ENCODE measurements at regions not wholly inside any gene's neighbourhood (a gene's known extent, or its start where the extent isn't known, plus 50 kb on each side); places are given as distances from the start of the nearest gene placed in this dataset.

DNA sequence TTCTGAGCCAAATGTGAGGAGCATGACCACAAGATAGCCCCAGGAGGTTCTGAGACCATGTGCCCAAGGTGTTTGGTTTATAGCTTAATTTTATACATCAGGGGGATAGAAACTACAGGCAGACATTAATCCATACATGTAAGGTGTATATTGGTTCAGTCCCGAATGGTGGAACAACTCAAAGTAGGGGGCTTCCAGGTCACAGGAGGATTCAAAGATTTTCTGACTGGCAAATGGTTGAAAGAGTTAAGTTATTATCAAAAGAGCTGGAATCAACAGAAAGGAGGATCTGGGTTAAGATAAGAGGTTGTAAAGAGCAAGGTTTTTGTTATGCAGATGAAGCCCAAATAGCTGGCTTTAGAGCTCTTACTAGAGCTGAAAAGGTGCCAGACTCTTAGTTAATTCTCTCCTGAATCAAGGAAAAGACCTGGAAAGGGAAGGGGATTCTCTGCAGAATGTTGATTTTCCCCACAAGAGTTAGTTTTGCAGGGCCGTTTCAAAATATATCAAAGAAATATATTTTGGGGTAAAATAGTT is 640.0 kb downstream of the IPMK start:
- H3K27me3 Mint-ChIP-seq: no peaks in the 10 kb centered on the region
- H3K27ac Mint-ChIP-seq: no peak overlapping the region
- H3K4me1 Mint-ChIP-seq: no peaks in the 10 kb centered on the region
- H3K4me1 ChIP-seq (ENCODE audit: control insufficient read depth in 2 of 2, insufficient read depth in 2 of 2, low read length in 2 of 2): no peaks in the 10 kb centered on the region
- H2AFZ ChIP-seq (ENCODE audit: insufficient read depth, low read depth, low read length, poor library complexity, severe bottlenecking): no peak overlapping the region
- TF ChIP-seq, protein P1, sequence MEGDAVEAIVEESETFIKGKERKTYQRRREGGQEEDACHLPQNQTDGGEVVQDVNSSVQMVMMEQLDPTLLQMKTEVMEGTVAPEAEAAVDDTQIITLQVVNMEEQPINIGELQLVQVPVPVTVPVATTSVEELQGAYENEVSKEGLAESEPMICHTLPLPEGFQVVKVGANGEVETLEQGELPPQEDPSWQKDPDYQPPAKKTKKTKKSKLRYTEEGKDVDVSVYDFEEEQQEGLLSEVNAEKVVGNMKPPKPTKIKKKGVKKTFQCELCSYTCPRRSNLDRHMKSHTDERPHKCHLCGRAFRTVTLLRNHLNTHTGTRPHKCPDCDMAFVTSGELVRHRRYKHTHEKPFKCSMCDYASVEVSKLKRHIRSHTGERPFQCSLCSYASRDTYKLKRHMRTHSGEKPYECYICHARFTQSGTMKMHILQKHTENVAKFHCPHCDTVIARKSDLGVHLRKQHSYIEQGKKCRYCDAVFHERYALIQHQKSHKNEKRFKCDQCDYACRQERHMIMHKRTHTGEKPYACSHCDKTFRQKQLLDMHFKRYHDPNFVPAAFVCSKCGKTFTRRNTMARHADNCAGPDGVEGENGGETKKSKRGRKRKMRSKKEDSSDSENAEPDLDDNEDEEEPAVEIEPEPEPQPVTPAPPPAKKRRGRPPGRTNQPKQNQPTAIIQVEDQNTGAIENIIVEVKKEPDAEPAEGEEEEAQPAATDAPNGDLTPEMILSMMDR (IDR thresholded peaks at IDR 0.05): no peak
- TF ChIP-seq EZH2 (IDR thresholded peaks at IDR 0.05; ENCODE audit: borderline replicate concordance, insufficient read depth, low read depth, low read length, poor library complexity, severe bottlenecking): no peak
- ChIA-PET CTCF (interaction anchor here (1.1 kb wide), 1 partner anchor 10 kb away, joined by 4 read pairs; no protein-coding TSS in a partner anchor), POLR2A (no interaction called here)
- H3K36me3 ChIP-seq (replicated peaks in 1 of 2; ENCODE audit: control extremely low read depth in 1 of 2, control insufficient read depth in 1 of 2, extremely low read depth in 1 of 2, insufficient read depth in 2 of 2, low read length in 1 of 2): no peaks in the 10 kb centered on the region
- H3K4me3 ChIP-seq (ENCODE audit: control extremely low read depth in 1 of 5, extremely low read depth in 1 of 5, insufficient read depth in 1 of 5, low read depth in 2 of 5, low read length in 4 of 5): no peak overlapping the region
- H3K79me2 ChIP-seq (ENCODE audit: control insufficient read depth, insufficient read depth, low read length): no peaks in the 10 kb centered on the region
- DNase-seq: no peak
- ATAC-seq (ENCODE audit: low read depth): no peak
- no peaks in the 10 kb centered on the region for H3K9me3 Mint-ChIP-seq (ENCODE audit: insufficient read depth)
- no peaks in the 10 kb centered on the region for H3K9me3 ChIP-seq (ENCODE audit: control extremely low read depth in 1 of 3, control insufficient read depth in 2 of 3, insufficient read depth in 1 of 3, low read length in 2 of 3)
- no peaks in the 10 kb centered on the region for H4K20me1 ChIP-seq (ENCODE audit: control insufficient read depth, insufficient read depth, low read length, poor library complexity, severe bottlenecking)
- WGBS (ENCODE audit: insufficient coverage): 50% methylated on average over 1 of the region's 2 CpGs
- H3K9ac ChIP-seq (ENCODE audit: low read length): no peak overlapping the region
- no peaks in the 10 kb centered on the region for H3K27me3 ChIP-seq (replicated peaks in 1 of 4; ENCODE audit: control extremely low read depth in 1 of 4, control insufficient read depth in 3 of 4, insufficient read depth in 4 of 4, low read length in 3 of 4)
- H3K4me3 Mint-ChIP-seq: no peak overlapping the region
- intact Hi-C loops (cut with micrococcal nuclease): no loop called here
- H3K27ac ChIP-seq (ENCODE audit: low read length in 2 of 2): no peak overlapping the region
- no peak overlapping the region for H3K4me2 ChIP-seq (replicated peaks; ENCODE audit: low read depth, low read length, poor library complexity, severe bottlenecking)

DNA sequence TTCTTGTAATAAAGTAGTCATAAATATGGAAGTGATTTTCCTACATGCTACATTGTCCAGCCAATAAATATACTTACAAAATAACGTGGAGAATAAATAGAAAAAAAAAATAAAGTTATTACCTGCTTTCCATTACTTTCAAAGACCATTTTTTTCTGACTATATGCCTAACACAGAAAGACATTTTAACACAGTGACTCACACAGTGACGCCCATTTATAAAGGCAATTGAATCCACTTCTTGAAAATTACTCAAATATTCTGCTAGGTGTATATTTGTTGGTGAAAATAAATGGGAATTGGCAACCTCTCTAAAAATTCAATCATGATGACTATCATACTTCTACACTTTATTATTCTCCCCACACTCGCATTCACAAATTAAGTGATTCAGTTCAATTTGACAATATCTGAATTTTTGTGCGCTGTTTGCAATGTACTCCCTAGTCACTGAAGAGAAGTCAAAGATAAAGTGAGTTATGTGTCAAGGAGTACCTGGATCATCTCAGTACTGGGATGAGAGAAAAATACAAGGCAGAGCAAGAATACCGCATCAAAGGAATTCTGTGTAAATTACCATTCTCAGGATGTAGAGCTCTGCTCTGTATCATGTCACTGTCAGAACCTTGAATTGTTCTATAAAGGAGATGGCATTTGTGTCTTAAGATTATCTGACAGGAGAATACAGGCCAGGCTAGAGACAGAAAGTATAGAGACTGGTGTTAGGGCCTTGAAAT is 642.7 kb downstream of the IPMK start:
- no peaks in the 10 kb centered on the region for H3K9me3 Mint-ChIP-seq (ENCODE audit: insufficient read depth)
- Histone ChIP-seq H3K4me3 (ENCODE audit: control extremely low read depth in 1 of 5, extremely low read depth in 1 of 5, insufficient read depth in 1 of 5, low read depth in 2 of 5, low read length in 4 of 5) (no peak overlapping the region), H3K27me3 (replicated peaks in 1 of 4; ENCODE audit: control extremely low read depth in 1 of 4, control insufficient read depth in 3 of 4, insufficient read depth in 4 of 4, low read length in 3 of 4) (no peaks in the 10 kb centered on the region), H3K36me3 (replicated peaks in 1 of 2; ENCODE audit: control extremely low read depth in 1 of 2, control insufficient read depth in 1 of 2, extremely low read depth in 1 of 2, insufficient read depth in 2 of 2, low read length in 1 of 2) (no peaks in the 10 kb centered on the region), H4K20me1 (ENCODE audit: control insufficient read depth, insufficient read depth, low read length, poor library complexity, severe bottlenecking) (no peaks in the 10 kb centered on the region), H3K4me1 (ENCODE audit: control insufficient read depth in 2 of 2, insufficient read depth in 2 of 2, low read length in 2 of 2) (no peaks in the 10 kb centered on the region), H3K9ac (ENCODE audit: low read length) (no peak overlapping the region), H3K27ac (ENCODE audit: low read length in 2 of 2) (no peak overlapping the region), H3K79me2 (ENCODE audit: control insufficient read depth, insufficient read depth, low read length) (no peaks in the 10 kb centered on the region), H2AFZ (ENCODE audit: insufficient read depth, low read depth, low read length, poor library complexity, severe bottlenecking) (no peak overlapping the region), H3K9me3 (ENCODE audit: control extremely low read depth in 1 of 3, control insufficient read depth in 2 of 3, insufficient read depth in 1 of 3, low read length in 2 of 3) (no peaks in the 10 kb centered on the region), H3K4me2 (replicated peaks; ENCODE audit: low read depth, low read length, poor library complexity, severe bottlenecking) (no peak overlapping the region)
- no peak overlapping the region for H3K4me3 Mint-ChIP-seq
- ChIA-PET POLR2A (no interaction called here), CTCF (no interaction called here)
- ATAC-seq (ENCODE audit: low read depth): no peak
- H3K27me3 Mint-ChIP-seq: no peaks in the 10 kb centered on the region
- DNase-seq: no peak
- intact Hi-C loops (cut with micrococcal nuclease): no loop called here
- TF ChIP-seq EZH2 (IDR thresholded peaks at IDR 0.05; ENCODE audit: borderline replicate concordance, insufficient read depth, low read depth, low read length, poor library complexity, severe bottlenecking): no peak
- TF ChIP-seq, protein P1 (IDR thresholded peaks at IDR 0.05): no peak
- WGBS (ENCODE audit: insufficient coverage): 100% methylated on average over 1 of the region's 5 CpGs
- H3K4me1 Mint-ChIP-seq: no peaks in the 10 kb centered on the region
- no peak overlapping the region for H3K27ac Mint-ChIP-seq
